ENCODE measurements at regions not wholly inside any gene's neighbourhood (a gene's known extent, or its start where the extent isn't known, plus 50 kb on each side); places are given as distances from the start of the nearest gene placed in this dataset.
"Not testable (repeated sequence)": the region's sequence is repeated elsewhere in the genome, so short reads cannot be mapped to it uniquely, and the experiment has no call there.

GRCh38 chr2:12558519-12558918 lies 158.2 kb upstream of the TRIB2 start:
- CTCF ChIA-PET (ENCODE audit: unreplicated experiment) = no interaction called here
- no peaks in the 10 kb centered on the region for H4K20me1 ChIP-seq (ENCODE audit: insufficient read depth, low read length)
- no peak overlapping the region for H3K4me2 ChIP-seq (ENCODE audit: low read length)
- H3K36me3 ChIP-seq (ENCODE audit: insufficient read depth, low read length) = no peaks in the 10 kb centered on the region
- H3K79me2 ChIP-seq (ENCODE audit: insufficient read depth, low read depth, low read length) = no peaks in the 10 kb centered on the region
- no peak overlapping the region for H2AFZ ChIP-seq (ENCODE audit: low read length)
- H3K4me1 ChIP-seq (ENCODE audit: insufficient read depth, low read length, poor library complexity, severe bottlenecking) = peaks cover 8% of the 10 kb centered on the region
- no peak overlapping the region for H3K27ac ChIP-seq (ENCODE audit: low read depth, low read length, poor library complexity, severe bottlenecking)
- no peak for DNase-seq (ENCODE audit: low spot score)
- POLR2A ChIA-PET = interaction anchor here (0.9 to 1.4 kb wide), 2 partner anchors 18 to 28 kb away, joined by 3 to 6 read pairs; no protein-coding TSS in a partner anchor
- no peak overlapping the region for H3K4me3 ChIP-seq (ENCODE audit: low read depth, low read length, poor library complexity, severe bottlenecking)
- no TSS peak for BruUV-seq (replicated peaks)
- TF ChIP-seq EZH2phosphoT487 (IDR thresholded peaks at IDR 0.05; ENCODE audit: borderline replicate concordance, low read depth, low read length) = no peak
- TF ChIP-seq, protein P1, sequence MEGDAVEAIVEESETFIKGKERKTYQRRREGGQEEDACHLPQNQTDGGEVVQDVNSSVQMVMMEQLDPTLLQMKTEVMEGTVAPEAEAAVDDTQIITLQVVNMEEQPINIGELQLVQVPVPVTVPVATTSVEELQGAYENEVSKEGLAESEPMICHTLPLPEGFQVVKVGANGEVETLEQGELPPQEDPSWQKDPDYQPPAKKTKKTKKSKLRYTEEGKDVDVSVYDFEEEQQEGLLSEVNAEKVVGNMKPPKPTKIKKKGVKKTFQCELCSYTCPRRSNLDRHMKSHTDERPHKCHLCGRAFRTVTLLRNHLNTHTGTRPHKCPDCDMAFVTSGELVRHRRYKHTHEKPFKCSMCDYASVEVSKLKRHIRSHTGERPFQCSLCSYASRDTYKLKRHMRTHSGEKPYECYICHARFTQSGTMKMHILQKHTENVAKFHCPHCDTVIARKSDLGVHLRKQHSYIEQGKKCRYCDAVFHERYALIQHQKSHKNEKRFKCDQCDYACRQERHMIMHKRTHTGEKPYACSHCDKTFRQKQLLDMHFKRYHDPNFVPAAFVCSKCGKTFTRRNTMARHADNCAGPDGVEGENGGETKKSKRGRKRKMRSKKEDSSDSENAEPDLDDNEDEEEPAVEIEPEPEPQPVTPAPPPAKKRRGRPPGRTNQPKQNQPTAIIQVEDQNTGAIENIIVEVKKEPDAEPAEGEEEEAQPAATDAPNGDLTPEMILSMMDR (conservative IDR thresholded peaks at IDR 0.05; ENCODE audit: low read length) = no peak
- no peaks in the 10 kb centered on the region for H3K9me3 ChIP-seq (ENCODE audit: low read length)
- intact Hi-C loops (cut with micrococcal nuclease; ENCODE audit: unreplicated experiment) = no loop called here
- H3K9me2 ChIP-seq (ENCODE audit: insufficient read depth, low read length) = no peaks in the 10 kb centered on the region

GRCh38 chr2:12560618-12561017 lies 156.1 kb upstream of the TRIB2 start:
- TF ChIP-seq EZH2phosphoT487 (IDR thresholded peaks at IDR 0.05; ENCODE audit: borderline replicate concordance, low read depth, low read length) = no peak
- TF ChIP-seq, protein P1 (conservative IDR thresholded peaks at IDR 0.05; ENCODE audit: low read length) = no peak
- Histone ChIP-seq H3K4me1 (ENCODE audit: insufficient read depth, low read length, poor library complexity, severe bottlenecking) (peaks cover 8% of the 10 kb centered on the region), H3K27ac (ENCODE audit: low read depth, low read length, poor library complexity, severe bottlenecking) (no peak overlapping the region), H2AFZ (ENCODE audit: low read length) (no peak overlapping the region), H3K9me3 (ENCODE audit: low read length) (no peaks in the 10 kb centered on the region), H3K4me3 (ENCODE audit: low read depth, low read length, poor library complexity, severe bottlenecking) (no peak overlapping the region), H4K20me1 (ENCODE audit: insufficient read depth, low read length) (no peaks in the 10 kb centered on the region), H3K9me2 (ENCODE audit: insufficient read depth, low read length) (no peaks in the 10 kb centered on the region), H3K4me2 (ENCODE audit: low read length) (0 out of 2 replicates have a peak overlapping the region, but pooled peaks have one; percentile 17), H3K79me2 (ENCODE audit: insufficient read depth, low read depth, low read length) (no peaks in the 10 kb centered on the region), H3K36me3 (ENCODE audit: insufficient read depth, low read length) (no peaks in the 10 kb centered on the region)
- ChIA-PET POLR2A (interaction anchor here (0.7 to 0.8 kb wide), 2 partner anchors 285 to 617 kb away, joined by 3 read pairs; no protein-coding TSS in a partner anchor), CTCF (ENCODE audit: unreplicated experiment) (no interaction called here)
- intact Hi-C loops (cut with micrococcal nuclease; ENCODE audit: unreplicated experiment) = no loop called here
- BruUV-seq (replicated peaks) = no TSS peak
- DNase-seq (ENCODE audit: low spot score) = no peak

- intact Hi-C loops (cut with micrococcal nuclease; ENCODE audit: unreplicated experiment) = no loop called here
- DNase-seq (ENCODE audit: low spot score) = no peak
- H3K4me2 ChIP-seq (ENCODE audit: low read length) = no peak overlapping the region
- ChIA-PET POLR2A (interaction anchor here (1.2 kb wide), 1 partner anchor 11 kb away, joined by 3 read pairs; no protein-coding TSS in a partner anchor), CTCF (ENCODE audit: unreplicated experiment) (no interaction called here)
- no TSS peak for BruUV-seq (replicated peaks)
- TF ChIP-seq, protein P1 (conservative IDR thresholded peaks at IDR 0.05; ENCODE audit: low read length) = no peak
- TF ChIP-seq EZH2phosphoT487 (IDR thresholded peaks at IDR 0.05; ENCODE audit: borderline replicate concordance, low read depth, low read length) = no peak
- H2AFZ ChIP-seq (ENCODE audit: low read length) = no peak overlapping the region
- H3K79me2 ChIP-seq (ENCODE audit: insufficient read depth, low read depth, low read length) = no peaks in the 10 kb centered on the region
- H3K4me1 ChIP-seq (ENCODE audit: insufficient read depth, low read length, poor library complexity, severe bottlenecking) = no peaks in the 10 kb centered on the region
- no peaks in the 10 kb centered on the region for H3K9me2 ChIP-seq (ENCODE audit: insufficient read depth, low read length)
- no peak overlapping the region for H3K4me3 ChIP-seq (ENCODE audit: low read depth, low read length, poor library complexity, severe bottlenecking)
- no peaks in the 10 kb centered on the region for H3K36me3 ChIP-seq (ENCODE audit: insufficient read depth, low read length)
- no peak overlapping the region for H3K27ac ChIP-seq (ENCODE audit: low read depth, low read length, poor library complexity, severe bottlenecking)
- H3K9me3 ChIP-seq (ENCODE audit: low read length) = no peaks in the 10 kb centered on the region
- no peaks in the 10 kb centered on the region for H4K20me1 ChIP-seq (ENCODE audit: insufficient read depth, low read length)
Measured at GRCh38 chr2:12567411-12567810, 149.3 kb upstream of the TRIB2 start.

DNA sequence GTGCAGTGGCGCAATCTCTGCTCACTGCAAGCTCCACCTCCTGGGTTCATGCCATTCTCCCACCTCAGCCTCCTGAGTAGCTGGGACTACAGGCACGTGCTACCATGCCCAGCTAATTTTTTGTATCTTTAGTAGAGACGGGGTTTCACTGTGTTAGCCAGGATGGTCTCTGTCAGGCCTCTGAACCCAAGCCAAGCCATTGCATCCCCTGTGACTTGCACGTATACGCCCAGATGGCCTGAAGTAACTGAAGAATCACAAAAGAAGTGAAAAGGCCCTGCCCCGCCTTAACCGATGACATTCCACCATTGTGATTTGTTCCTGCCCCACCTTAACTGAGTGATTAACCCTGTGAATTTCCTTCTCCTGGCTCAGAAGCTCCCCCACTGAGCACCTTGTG lies 147.2 kb upstream of the TRIB2 start:
- H3K4me3 ChIP-seq (ENCODE audit: low read depth, low read length, poor library complexity, severe bottlenecking); H3K79me2 ChIP-seq (ENCODE audit: insufficient read depth, low read depth, low read length); H3K9me3 ChIP-seq (ENCODE audit: low read length); H2AFZ ChIP-seq (ENCODE audit: low read length); H3K27ac ChIP-seq (ENCODE audit: low read depth, low read length, poor library complexity, severe bottlenecking); H4K20me1 ChIP-seq (ENCODE audit: insufficient read depth, low read length); DNase-seq (ENCODE audit: low spot score); intact Hi-C loops (cut with micrococcal nuclease; ENCODE audit: unreplicated experiment); H3K4me2 ChIP-seq (ENCODE audit: low read length); H3K4me1 ChIP-seq (ENCODE audit: insufficient read depth, low read length, poor library complexity, severe bottlenecking); H3K36me3 ChIP-seq (ENCODE audit: insufficient read depth, low read length); BruUV-seq (replicated peaks); CTCF ChIA-PET (ENCODE audit: unreplicated experiment); H3K9me2 ChIP-seq (ENCODE audit: insufficient read depth, low read length): not testable (repeated sequence)
- POLR2A ChIA-PET = interaction anchor here (1.2 kb wide), 1 partner anchor 8 kb away, joined by 3 read pairs; no protein-coding TSS in a partner anchor
